ENCODE measurements at regions not wholly inside any gene's neighbourhood (a gene's known extent, or its start where the extent isn't known, plus 50 kb on each side); places are given as distances from the start of the nearest gene placed in this dataset.

- in situ Hi-C loops (cut with HindIII; ENCODE audit: low sequenced_read_pairs): no loop called here
- H3K4me3 ChIP-seq (ENCODE audit: low read depth, low read length): no peak overlapping the region
- DNase-seq (ENCODE audit: low read depth): no peak
- no peak for TF ChIP-seq CTCF (IDR thresholded peaks at IDR 0.05; ENCODE audit: low read depth, low read length, missing control alignments)
Measured at GRCh38 chr16:59047114-59047513, 313.0 kb upstream of the GOT2 start.

GRCh38 chr16:59046335-59046734, 312.2 kb upstream of the GOT2 start:
- in situ Hi-C loops (cut with HindIII; ENCODE audit: low sequenced_read_pairs): no loop called here
- no peak for TF ChIP-seq CTCF (IDR thresholded peaks at IDR 0.05; ENCODE audit: low read depth, low read length, missing control alignments)
- H3K4me3 ChIP-seq (ENCODE audit: low read depth, low read length): no peak overlapping the region
- DNase-seq (ENCODE audit: low read depth): peak; percentile 28

- DNase-seq (ENCODE audit: low read depth): no peak
- no peak overlapping the region for H3K4me3 ChIP-seq (ENCODE audit: low read depth, low read length)
- in situ Hi-C loops (cut with HindIII; ENCODE audit: low sequenced_read_pairs): no loop called here
- no peak for TF ChIP-seq CTCF (IDR thresholded peaks at IDR 0.05; ENCODE audit: low read depth, low read length, missing control alignments)
Measured at GRCh38 chr16:59045501-59045900, 311.4 kb upstream of the GOT2 start.

GRCh38 chr16:59044616-59045015, 310.5 kb upstream of the GOT2 start:
- in situ Hi-C loops (cut with HindIII; ENCODE audit: low sequenced_read_pairs): no loop called here
- no peak for TF ChIP-seq CTCF (IDR thresholded peaks at IDR 0.05; ENCODE audit: low read depth, low read length, missing control alignments)
- no peak for DNase-seq (ENCODE audit: low read depth)
- H3K4me3 ChIP-seq (ENCODE audit: low read depth, low read length): no peak overlapping the region

- no peak for TF ChIP-seq CTCF (IDR thresholded peaks at IDR 0.05; ENCODE audit: low read depth, low read length, missing control alignments)
- no peak for DNase-seq (ENCODE audit: low read depth)
- in situ Hi-C loops (cut with HindIII; ENCODE audit: low sequenced_read_pairs): no loop called here
- no peak overlapping the region for H3K4me3 ChIP-seq (ENCODE audit: low read depth, low read length)
Measured at GRCh38 chr16:59042301-59042700, 308.2 kb upstream of the GOT2 start.

- no peak for DNase-seq (ENCODE audit: low read depth)
- TF ChIP-seq CTCF (IDR thresholded peaks at IDR 0.05; ENCODE audit: low read depth, low read length, missing control alignments): no peak
- in situ Hi-C loops (cut with HindIII; ENCODE audit: low sequenced_read_pairs): no loop called here
- H3K4me3 ChIP-seq (ENCODE audit: low read depth, low read length): no peak overlapping the region
Measured at GRCh38 chr16:59039066-59039720, 305.1 kb upstream of the GOT2 start.
